ENCODE measurements at regions not wholly inside any gene's neighbourhood (a gene's known extent, or its start where the extent isn't known, plus 50 kb on each side); places are given as distances from the start of the nearest gene placed in this dataset.

- Histone ChIP-seq H2AFZ (ENCODE audit: low read length) (no peak overlapping the region), H2BK120ac (replicated peaks; ENCODE audit: low read depth, low read length) (no peak overlapping the region), H3K27ac (ENCODE audit: low read depth, low read length) (no peak overlapping the region), H4K5ac (ENCODE audit: insufficient read length, low read depth, low read length) (no peak overlapping the region), H4K91ac (replicated peaks; ENCODE audit: insufficient read length, low read length) (no peak overlapping the region), H3K4ac (replicated peaks; ENCODE audit: insufficient read length, low read depth, low read length) (no peak overlapping the region), H2BK12ac (ENCODE audit: low read depth, low read length) (no peak overlapping the region), H3K56ac (replicated peaks; ENCODE audit: insufficient read length, low read depth, low read length) (no peak overlapping the region), H3K4me3 (ENCODE audit: extremely low read depth in 1 of 4, insufficient read depth in 2 of 4, low read depth in 3 of 4, low read length in 4 of 4) (no peak overlapping the region), H3K18ac (ENCODE audit: extremely low read depth, low read length) (no peak overlapping the region), H3K9ac (replicated peaks in 1 of 4; ENCODE audit: extremely low read depth in 1 of 4, low read depth in 3 of 4, low read length in 3 of 4) (no peak overlapping the region), H3K36me3 (ENCODE audit: control insufficient read depth in 2 of 4, insufficient read depth in 4 of 4, low read length in 3 of 4) (no peaks in the 10 kb centered on the region), H3K23ac (ENCODE audit: insufficient read length) (no peak overlapping the region), H2BK15ac (ENCODE audit: low read length) (no peak overlapping the region), H2BK5ac (ENCODE audit: low read depth, low read length) (no peak overlapping the region), H3K79me2 (ENCODE audit: control insufficient read depth in 1 of 2, insufficient read depth in 2 of 2, low read length in 2 of 2) (no peaks in the 10 kb centered on the region), H4K20me1 (replicated peaks in 1 of 2; ENCODE audit: control insufficient read depth in 1 of 2, insufficient read depth in 2 of 2, low read length in 2 of 2) (no peaks in the 10 kb centered on the region), H3K4me1 (replicated peaks in 1 of 4; ENCODE audit: control insufficient read depth in 3 of 4, insufficient read depth in 4 of 4, low read length in 3 of 4) (no peaks in the 10 kb centered on the region), H3K79me1 (ENCODE audit: low read depth, low read length) (no peaks in the 10 kb centered on the region), H3K14ac (ENCODE audit: insufficient read length) (no peak overlapping the region), H3K9me3 (ENCODE audit: insufficient read depth in 2 of 2, low read depth in 1 of 2, low read length in 1 of 2) (no peaks in the 10 kb centered on the region), H4K8ac (ENCODE audit: extremely low read depth, insufficient read depth, low read length) (no peak overlapping the region; the same call in 1 of the 2 replicates), H3K4me2 (ENCODE audit: insufficient read depth in 1 of 2, low read depth in 2 of 2, low read length in 2 of 2) (no peak overlapping the region), H2AK5ac (ENCODE audit: low read depth, low read length) (no peak overlapping the region), H3K23me2 (ENCODE audit: low read depth, low read length) (no peaks in the 10 kb centered on the region), H2BK20ac (ENCODE audit: low read length) (no peak overlapping the region), H3K27me3 (replicated peaks in 1 of 4; ENCODE audit: control insufficient read depth in 3 of 4, extremely low read depth in 1 of 4, insufficient read depth in 3 of 4, low read length in 3 of 4) (no peaks in the 10 kb centered on the region)
- DNase-seq (ENCODE audit: low read depth in 1 of 2, low spot score in 2 of 2) (no peak), FAIRE-seq (no peak)
- 82% methylated on average over 5 of the region's 5 CpGs; no CpG with 5 or more reads in 1 of the 2 experiments for WGBS, 2 experiments (ENCODE audit: extremely low coverage in 1 of 2, insufficient coverage in 1 of 2, insufficient read length in 1 of 2, insufficient replicate concordance in 2 of 2, low coverage in 1 of 2, low lambda C conversion rate in 2 of 2, missing lambda C conversion rate in 1 of 2)
- TF ChIP-seq SP1 (IDR thresholded peaks at IDR 0.05; ENCODE audit: low read depth, low read length) (no peak), ZNF274 (IDR thresholded peaks at IDR 0.05; ENCODE audit: borderline replicate concordance, extremely low read depth, low read length) (no peak), SAP30 (IDR thresholded peaks at IDR 0.05; ENCODE audit: insufficient read depth, insufficient replicate concordance, low read length) (no peak), KDM5A (IDR thresholded peaks at IDR 0.05; ENCODE audit: low read length) (no peak), TAF1 (IDR thresholded peaks at IDR 0.05; ENCODE audit: low read depth, low read length) (no peak), SIRT6 (IDR thresholded peaks at IDR 0.05; ENCODE audit: low read length) (no peak)
- ChIA-PET CTCF (ENCODE audit: partially characterized antibody) (interaction anchor here (0.9 kb wide), 1 partner anchor 259 kb away, joined by 3 read pairs; no protein-coding TSS in a partner anchor), POLR2A (ENCODE audit: partially characterized antibody) (no interaction called here)
Observed at GRCh38 chr5:7208938-7209337, 187.0 kb upstream of the ADCY2 start.

Data from H1 (cell line).